CD14-positive monocyte (primary cell): ENCODE measurements at regions not wholly inside any gene's neighbourhood (a gene's known extent, or its start where the extent isn't known, plus 50 kb on each side); places are given as distances from the start of the nearest gene placed in this dataset.

Source experiments
- DNase-seq, 3 donors: peaks; one replicate each; pipeline ENCODE4 v3.0.0-alpha.2; 2011 to 2022
- H2AFZ ChIP-seq: 2 replicates; pipeline ENCODE4 v1.6.0; 2012; ENCODE audit warnings: mild to moderate bottlenecking, low read depth, low read length, inconsistent platforms; ENCODE audit not compliant: insufficient read depth, poor library complexity, severe bottlenecking
- H3K27ac ChIP-seq, 2 donors: 1 replicate in 1 of 2; 2 replicates in 1 of 2; pipeline ENCODE4 v1.5.1; 2012 to 2013; ENCODE audit warnings: low read length in 2 of 2, control low read depth in 1 of 2, inconsistent platforms in 1 of 2, low read depth in 1 of 2, mild to moderate bottlenecking in 1 of 2
- H3K27me3 ChIP-seq, 2 donors: one replicate each; pipeline versions ENCODE4 v1.6.0 to v1.6.1; 2011 to 2013; ENCODE audit warnings: low read length in 2 of 2; ENCODE audit not compliant: control insufficient read depth in 2 of 2, insufficient read depth in 2 of 2
- H3K36me3 ChIP-seq, 2 donors: replicated peaks in 1 of 2; 1 replicate in 1 of 2; 2 replicates in 1 of 2; pipeline versions ENCODE4 v1.5.1 to v1.6.1; 2012 to 2013; ENCODE audit warnings: low read length in 2 of 2, control low read depth in 1 of 2, inconsistent platforms in 1 of 2, mild to moderate bottlenecking in 1 of 2; ENCODE audit not compliant: insufficient read depth in 2 of 2, control insufficient read depth in 1 of 2
- H3K4me1 ChIP-seq, 2 donors: 1 replicate in 1 of 2; 2 replicates in 1 of 2; pipeline versions ENCODE4 v1.5.1 to v1.6.1; 2012 to 2013; ENCODE audit warnings: low read length in 2 of 2, control low read depth in 1 of 2, inconsistent platforms in 1 of 2, mild to moderate bottlenecking in 1 of 2, moderate library complexity in 1 of 2; ENCODE audit not compliant: insufficient read depth in 2 of 2, control insufficient read depth in 1 of 2
- H3K4me2 ChIP-seq: replicated peaks from 2 replicates; pipeline ENCODE3; 2012; ENCODE audit warnings: low read length, moderate library complexity, mild to moderate bottlenecking; ENCODE audit not compliant: poor library complexity, severe bottlenecking; ENCODE audit errors: extremely low read depth
- H3K4me3 ChIP-seq, 3 experiments: fragments of 200-600 bp in 1 of 3; sonication (generic) in 1 of 3; replicated peaks in 1 of 3; 1 replicate in 2 of 3; 2 replicates in 1 of 3; pipeline ENCODE4 v1.5.1; 2011 to 2013; ENCODE audit warnings: low read length in 3 of 3, mild to moderate bottlenecking in 3 of 3, control low read depth in 2 of 3, low read depth in 2 of 3, inconsistent platforms in 1 of 3, moderate library complexity in 1 of 3
- H3K79me2 ChIP-seq: 2 replicates; pipeline ENCODE4 v1.6.0; 2012; ENCODE audit warnings: mild to moderate bottlenecking, control low read depth, inconsistent platforms, low read length, moderate library complexity; ENCODE audit not compliant: insufficient read depth
- H3K9ac ChIP-seq: 2 replicates; pipeline ENCODE4 v1.6.0; 2017; ENCODE audit warnings: low read length, mild to moderate bottlenecking; ENCODE audit not compliant: insufficient read depth, poor library complexity, severe bottlenecking
- H3K9me3 ChIP-seq, 2 donors: replicated peaks in 1 of 2; 1 replicate in 1 of 2; 2 replicates in 1 of 2; pipeline versions ENCODE4 v1.5.1 to v1.6.1; 2012 to 2013; ENCODE audit warnings: low read length in 2 of 2, control low read depth in 1 of 2; ENCODE audit not compliant: control insufficient read depth in 1 of 2, insufficient read depth in 1 of 2
- H4K20me1 ChIP-seq: 2 replicates; pipeline ENCODE4 v1.6.0; 2012; ENCODE audit warnings: mild to moderate bottlenecking, low read length, control low read depth, moderate library complexity; ENCODE audit not compliant: insufficient read depth
- H3K27ac Mint-ChIP-seq, 7 donors: one replicate each; pipeline ENCODE4 v1.8.0; 2020; ENCODE audit warnings: mild to moderate bottlenecking in 7 of 7, mixed read lengths in 7 of 7, moderate library complexity in 6 of 7, inconsistent platforms in 2 of 7
- H3K27me3 Mint-ChIP-seq, 3 donors: one replicate each; pipeline ENCODE4 v1.8.0; 2021 to 2022; ENCODE audit warnings: low read depth in 3 of 3, mild to moderate bottlenecking in 3 of 3, mixed read lengths in 3 of 3, moderate library complexity in 3 of 3, inconsistent platforms in 1 of 3
- H3K36me3 Mint-ChIP-seq, 2 donors: one replicate each; pipeline ENCODE4 v1.8.0; 2020; ENCODE audit warnings: mixed read lengths in 2 of 2, inconsistent platforms in 1 of 2, mild to moderate bottlenecking in 1 of 2
- H3K4me1 Mint-ChIP-seq: one replicate; pipeline ENCODE4 v1.8.0; 2020; ENCODE audit warnings: mild to moderate bottlenecking, mixed read lengths
- H3K4me3 Mint-ChIP-seq, 2 donors: one replicate each; pipeline ENCODE4 v1.8.0; 2020; ENCODE audit warnings: mild to moderate bottlenecking in 2 of 2, mixed read lengths in 2 of 2, moderate library complexity in 1 of 2
- H3K9me3 Mint-ChIP-seq, 7 donors: one replicate each; pipeline ENCODE4 v1.8.0; 2020 to 2022; ENCODE audit warnings: mixed read lengths in 7 of 7, mild to moderate bottlenecking in 6 of 7, moderate library complexity in 6 of 7, inconsistent platforms in 2 of 7
- CTCF ChIP-seq: fragments of 200-600 bp; IDR thresholded peaks from one replicate; pipeline ENCODE4 v1.8.0; 2022; ENCODE audit warnings: antibody characterized with exemption, mild to moderate bottlenecking
- WGBS: methylation state at CpG from one replicate; pipeline ENCODE4 v1.1.5; 2013; ENCODE audit warnings: missing lambda C conversion rate; ENCODE audit not compliant: insufficient coverage; 5-methylcytosine and 5-hydroxymethylcytosine counted together
- intact Hi-C, 2 donors: fragments of 100-400 bp; cut with micrococcal nuclease; formaldehyde crosslinking; loops; one replicate each; pipeline versions ENCODE4 v1.15.0 to v1.15.1; 2023

GRCh38 chrX:3181846-3182245, 140.6 kb downstream of the ARSF start:
- no peaks in the 10 kb centered on the region for H3K79me2 ChIP-seq
- Mint-ChIP-seq H3K27ac (no peak overlapping the region), H3K27me3 (no peaks in the 10 kb centered on the region), H3K4me1 (no peaks in the 10 kb centered on the region), H3K36me3 (no peaks in the 10 kb centered on the region), H3K9me3 (peaks cover 0 to 12% (median 2%) of the 10 kb centered on the region in 7 donors), H3K4me3 (no peak overlapping the region)
- H3K4me2 ChIP-seq, result no peak overlapping the region
- no peaks in the 10 kb centered on the region for H3K9me3 ChIP-seq
- no peaks in the 10 kb centered on the region for H3K27me3 ChIP-seq
- no peaks in the 10 kb centered on the region for H3K36me3 ChIP-seq
- H4K20me1 ChIP-seq, result no peaks in the 10 kb centered on the region
- DNase-seq, result no peak
- H3K4me3 ChIP-seq, result no peak overlapping the region
- H3K9ac ChIP-seq, result no peak overlapping the region
- no peak for TF ChIP-seq CTCF
- no peak overlapping the region for H2AFZ ChIP-seq
- H3K27ac ChIP-seq, result no peak overlapping the region
- no peaks in the 10 kb centered on the region for H3K4me1 ChIP-seq
- no CpG with 5 or more reads among the region's 1 CpG for WGBS
- intact Hi-C loops, result no loop called here

- intact Hi-C loops, result no loop called here
- no peak for DNase-seq
- H3K4me3 ChIP-seq, result no peak overlapping the region
- H4K20me1 ChIP-seq, result no peaks in the 10 kb centered on the region
- no peak overlapping the region for H3K4me2 ChIP-seq
- no peaks in the 10 kb centered on the region for H3K27me3 ChIP-seq
- Mint-ChIP-seq H3K4me3 (no peak overlapping the region), H3K27me3 (no peaks in the 10 kb centered on the region), H3K9me3 (peaks cover 0 to 10% (median 0%) of the 10 kb centered on the region in 7 donors), H3K27ac (no peak overlapping the region), H3K36me3 (no peaks in the 10 kb centered on the region), H3K4me1 (no peaks in the 10 kb centered on the region)
- no peaks in the 10 kb centered on the region for H3K9me3 ChIP-seq
- no peaks in the 10 kb centered on the region for H3K36me3 ChIP-seq
- H3K9ac ChIP-seq, result no peak overlapping the region
- no peak for TF ChIP-seq CTCF
- H3K4me1 ChIP-seq, result no peaks in the 10 kb centered on the region
- H3K27ac ChIP-seq, result no peak overlapping the region
- H3K79me2 ChIP-seq, result no peaks in the 10 kb centered on the region
- H2AFZ ChIP-seq, result no peak overlapping the region
- WGBS, result 100% methylated on average over 1 of the region's 2 CpGs
These were observed 137.1 kb downstream of the ARSF start for GRCh38 chrX:3178329-3178728.
